Loucy (cell line): ENCODE measurements at regions not wholly inside any gene's neighbourhood (a gene's known extent, or its start where the extent isn't known, plus 50 kb on each side); places are given as distances from the start of the nearest gene placed in this dataset.

Experiments used
- CTCF ChIP-seq: fragments of 200-600 bp; sonication (generic); conservative IDR thresholded peaks from 2 replicates; pipeline ENCODE4 v1.5.1; 2014; ENCODE audit warnings: mild to moderate bottlenecking, antibody characterized with exemption, low read length
- EZH2phosphoT487 ChIP-seq: fragments of 200-600 bp; IDR thresholded peaks from 2 replicates; pipeline ENCODE4 v1.6.1; 2018; ENCODE audit warnings: antibody characterized with exemption, mild to moderate bottlenecking, moderate library complexity, borderline replicate concordance

- no peak for TF ChIP-seq CTCF
- TF ChIP-seq EZH2phosphoT487: no peak
These were observed 184.9 kb upstream of the TAS2R1 start for GRCh38 chr5:9815051-9815450.
